ENCODE measurements at regions not wholly inside any gene's neighbourhood (a gene's known extent, or its start where the extent isn't known, plus 50 kb on each side); places are given as distances from the start of the nearest gene placed in this dataset.
"Not testable (repeated sequence)": the region's sequence is repeated elsewhere in the genome, so short reads cannot be mapped to it uniquely, and the experiment has no call there.

GRCh38 chr4:157702831-157703230, 470.0 kb downstream of the GASK1B start:
- no peak for TF ChIP-seq CTCF (IDR thresholded peaks at IDR 0.05; ENCODE audit: low read length, missing control alignments)
- DNase-seq (ENCODE audit: low read depth): no peak

GRCh38 chr4:157701695-157701994, 471.2 kb downstream of the GASK1B start:
- H3K4me3 ChIP-seq (replicated peaks; ENCODE audit: low read depth, low read length): no peak overlapping the region
- no peak for DNase-seq (ENCODE audit: low read depth)
- no peak for TF ChIP-seq CTCF (IDR thresholded peaks at IDR 0.05; ENCODE audit: low read length, missing control alignments)

More at GRCh38 chr4:157702831-157703230, 470.0 kb downstream of the GASK1B start:
- no peak overlapping the region for H3K4me3 ChIP-seq (replicated peaks; ENCODE audit: low read depth, low read length)

GRCh38 chr4:157700898-157701694, 471.7 kb downstream of the GASK1B start:
- no peak overlapping the region for H3K4me3 ChIP-seq (replicated peaks; ENCODE audit: low read depth, low read length)
- TF ChIP-seq CTCF (IDR thresholded peaks at IDR 0.05; ENCODE audit: low read length, missing control alignments): no peak
- DNase-seq (ENCODE audit: low read depth): peak; percentile 16

- no peak overlapping the region for H3K4me3 ChIP-seq (replicated peaks; ENCODE audit: low read depth, low read length)
- DNase-seq (ENCODE audit: low read depth): no peak
- TF ChIP-seq CTCF (IDR thresholded peaks at IDR 0.05; ENCODE audit: low read length, missing control alignments): no peak
Measured at GRCh38 chr4:157689476-157689875, 468.9 kb downstream of the GRIA2 start.

GRCh38 chr4:157687971-157688370, 467.4 kb downstream of the GRIA2 start:
- no peak for DNase-seq (ENCODE audit: low read depth)
- H3K4me3 ChIP-seq (replicated peaks; ENCODE audit: low read depth, low read length): no peak overlapping the region
- no peak for TF ChIP-seq CTCF (IDR thresholded peaks at IDR 0.05; ENCODE audit: low read length, missing control alignments)

- not testable (repeated sequence) for DNase-seq (ENCODE audit: low read depth); H3K4me3 ChIP-seq (replicated peaks; ENCODE audit: low read depth, low read length)
Measured at GRCh38 chr4:157679326-157679725, 458.8 kb downstream of the GRIA2 start.

- DNase-seq (ENCODE audit: low read depth): no peak
- TF ChIP-seq CTCF (IDR thresholded peaks at IDR 0.05; ENCODE audit: low read length, missing control alignments): no peak
- no peak overlapping the region for H3K4me3 ChIP-seq (replicated peaks; ENCODE audit: low read depth, low read length)
Measured at GRCh38 chr4:157678478-157678877, 457.9 kb downstream of the GRIA2 start.

All from fibroblast of pulmonary artery (primary cell).